Neural cell (in vitro differentiated cells): ENCODE measurements at regions not wholly inside any gene's neighbourhood (a gene's known extent, or its start where the extent isn't known, plus 50 kb on each side); places are given as distances from the start of the nearest gene placed in this dataset.

Source experiments
- H2AFZ ChIP-seq: fragments of 200-600, 300-800 bp; sonication (generic), shearing (Covaris generic); 2 replicates; pipeline ENCODE4 v1.6.0; 2014; ENCODE audit warnings: low read depth, mild to moderate bottlenecking, antibody characterized with exemption, low read length, moderate library complexity
- H3F3A ChIP-seq: fragments of 200-600 bp; shearing (Covaris generic); 2 replicates; pipeline ENCODE4 v1.6.1; 2016; ENCODE audit warnings: mild to moderate bottlenecking, moderate library complexity, mixed read lengths, antibody characterized with exemption, low read length; ENCODE audit not compliant: insufficient read depth, poor library complexity, severe bottlenecking
- H3K27ac ChIP-seq: fragments of 200-600, 300-800 bp; sonication (generic), shearing (Covaris generic); 2 replicates; pipeline ENCODE4 v1.5.1; 2014; ENCODE audit warnings: mild to moderate bottlenecking, low read length, moderate library complexity
- H3K27me3 ChIP-seq: fragments of 300-800, 200-600 bp; sonication (generic), shearing (Covaris generic); 2 replicates; pipeline ENCODE4 v1.6.0; 2014; ENCODE audit warnings: mild to moderate bottlenecking, low read depth, low read length, moderate library complexity; ENCODE audit not compliant: insufficient read depth
- H3K36me3 ChIP-seq: fragments of 300-800, 200-600 bp; sonication (generic), shearing (Covaris generic); 2 replicates; pipeline ENCODE4 v1.5.1; 2014; ENCODE audit warnings: mild to moderate bottlenecking, antibody characterized with exemption, low read length, moderate library complexity; ENCODE audit not compliant: insufficient read depth
- H3K4me2 ChIP-seq: fragments of 300-800, 200-600 bp; sonication (generic), shearing (Covaris generic); 2 replicates; pipeline ENCODE4 v1.6.0; 2014; ENCODE audit warnings: mild to moderate bottlenecking, low read length
- H3K4me3 ChIP-seq: fragments of 300-800, 200-600 bp; sonication (generic), shearing (Covaris generic); 2 replicates; pipeline ENCODE4 v1.5.1; 2014; ENCODE audit warnings: mild to moderate bottlenecking, low read length, moderate library complexity
- H3K79me2 ChIP-seq: fragments of 200-600 bp; shearing (Covaris generic); replicated peaks from 2 replicates; pipeline ENCODE4 v1.6.0; 2014; ENCODE audit warnings: mild to moderate bottlenecking, low read length, moderate library complexity; ENCODE audit not compliant: insufficient read depth
- H3K9ac ChIP-seq: fragments of 300-800, 200-600 bp; sonication (generic), shearing (Covaris generic); 2 replicates; pipeline ENCODE4 v1.6.1; 2016; ENCODE audit warnings: mild to moderate bottlenecking, low read length, mixed read lengths
- H3K9me2 ChIP-seq: fragments of 200-600 bp; shearing (Covaris generic); 2 replicates; pipeline ENCODE4 v1.6.1; 2016; ENCODE audit warnings: mild to moderate bottlenecking, low read length, mixed read lengths; ENCODE audit not compliant: insufficient read depth
- H3K9me3 ChIP-seq: fragments of 200-600, 300-800 bp; sonication (generic), shearing (Covaris generic); 2 replicates; pipeline ENCODE4 v1.6.1; 2016; ENCODE audit warnings: mild to moderate bottlenecking, mixed run types, low read length, moderate library complexity, mixed read lengths
- H4K20me1 ChIP-seq: fragments of 200-600 bp; shearing (Covaris generic); 2 replicates; pipeline ENCODE4 v1.6.1; 2016; ENCODE audit warnings: mild to moderate bottlenecking, mixed run types; ENCODE audit not compliant: insufficient read depth
- EP300 ChIP-seq: fragments of 450-650 bp; conservative IDR thresholded peaks from 2 replicates; pipeline ENCODE4 v1.6.1; 2014; ENCODE audit warnings: antibody characterized with exemption, mild to moderate bottlenecking, moderate library complexity; ENCODE audit not compliant: poor library complexity, severe bottlenecking
- EZH2 ChIP-seq: fragments of 200-600, 300-800 bp; shearing (Covaris generic), sonication (generic); IDR thresholded peaks from 2 replicates; pipeline ENCODE4 v1.6.1; 2014; ENCODE audit warnings: antibody characterized with exemption, low read length, borderline replicate concordance, mild to moderate bottlenecking; ENCODE audit not compliant: insufficient read depth, poor library complexity, severe bottlenecking
- MXI1 ChIP-seq: fragments of 450-650 bp; conservative IDR thresholded peaks from 2 replicates; pipeline ENCODE4 v1.6.1; 2014; ENCODE audit warnings: antibody characterized with exemption, mild to moderate bottlenecking; ENCODE audit not compliant: poor library complexity, severe bottlenecking
- POLR2AphosphoS5 ChIP-seq: IDR thresholded peaks from 2 replicates; pipeline ENCODE4 v1.6.1; 2012
- RAD21 ChIP-seq: fragments of 450-650 bp; conservative IDR thresholded peaks from 2 replicates; pipeline ENCODE4 v1.6.1; 2014; ENCODE audit warnings: antibody characterized with exemption, mild to moderate bottlenecking, moderate library complexity
- SMC3 ChIP-seq: fragments of 450-650 bp; conservative IDR thresholded peaks from 2 replicates; pipeline ENCODE4 v1.6.1; 2014; ENCODE audit warnings: antibody characterized with exemption, mild to moderate bottlenecking, moderate library complexity; ENCODE audit not compliant: poor library complexity
- TAF1 ChIP-seq: IDR thresholded peaks from 2 replicates; pipeline ENCODE4 v1.6.1; 2012; ENCODE audit warnings: low read depth
- TF ChIP-seq, protein P1 (sequence below): IDR thresholded peaks from 2 replicates; pipeline ENCODE4 v1.6.1; 2012; ENCODE audit warnings: borderline replicate concordance
- TF ChIP-seq, protein P2 (sequence below): fragments of 450-650 bp; IDR thresholded peaks from 2 replicates; pipeline ENCODE4 v1.5.1; 2014; ENCODE audit warnings: antibody characterized with exemption, mild to moderate bottlenecking, moderate library complexity; ENCODE audit not compliant: poor library complexity, severe bottlenecking

DNA sequence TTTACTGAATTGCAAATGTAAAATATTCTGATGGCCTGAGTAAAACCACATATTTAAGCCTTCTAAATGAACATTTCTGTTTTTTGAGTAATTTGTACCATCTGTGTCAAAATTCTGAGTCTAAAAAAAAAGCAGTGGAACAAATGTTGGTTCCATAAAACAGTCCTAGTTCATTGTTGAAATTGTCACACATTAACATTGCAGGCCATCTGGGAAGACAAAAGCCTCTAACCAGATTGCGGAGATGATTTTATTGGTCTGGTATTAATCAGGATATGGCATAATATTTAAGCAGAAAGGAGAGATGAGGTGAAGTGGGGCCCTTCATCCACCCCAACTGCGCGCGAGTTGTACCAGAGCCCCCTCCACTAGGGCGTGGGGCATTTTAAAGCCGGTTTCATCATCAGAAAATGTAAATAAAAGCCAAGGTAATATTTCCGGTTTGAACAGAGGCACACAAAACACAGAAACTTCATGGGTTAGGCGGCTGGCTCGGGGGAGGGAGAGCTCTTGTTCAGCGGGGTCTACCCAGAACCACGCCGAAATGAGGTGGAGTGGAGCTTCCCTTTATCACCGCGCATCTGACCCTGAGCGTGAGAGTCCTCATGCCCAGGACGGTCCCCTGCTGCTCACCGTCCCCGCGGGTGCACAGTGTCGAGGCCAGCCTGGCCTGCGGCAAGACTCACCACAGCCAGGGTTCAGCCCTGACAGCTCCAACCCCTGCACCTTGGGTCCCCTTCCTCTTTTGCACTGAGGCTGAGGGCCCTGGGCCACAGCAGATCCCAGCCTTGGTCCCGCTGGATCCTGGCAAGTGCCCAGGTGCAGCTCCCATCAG lies 169.2 kb downstream of the URI1 start:
- no peaks in the 10 kb centered on the region for H3K36me3 ChIP-seq
- no peak overlapping the region for H3K9ac ChIP-seq
- no peaks in the 10 kb centered on the region for H3K9me2 ChIP-seq
- no peak overlapping the region for H3K4me2 ChIP-seq
- H3F3A ChIP-seq, result no peaks in the 10 kb centered on the region
- H3K27me3 ChIP-seq, result no peaks in the 10 kb centered on the region
- H3K27ac ChIP-seq, result no peak overlapping the region
- TF ChIP-seq, protein P1, sequence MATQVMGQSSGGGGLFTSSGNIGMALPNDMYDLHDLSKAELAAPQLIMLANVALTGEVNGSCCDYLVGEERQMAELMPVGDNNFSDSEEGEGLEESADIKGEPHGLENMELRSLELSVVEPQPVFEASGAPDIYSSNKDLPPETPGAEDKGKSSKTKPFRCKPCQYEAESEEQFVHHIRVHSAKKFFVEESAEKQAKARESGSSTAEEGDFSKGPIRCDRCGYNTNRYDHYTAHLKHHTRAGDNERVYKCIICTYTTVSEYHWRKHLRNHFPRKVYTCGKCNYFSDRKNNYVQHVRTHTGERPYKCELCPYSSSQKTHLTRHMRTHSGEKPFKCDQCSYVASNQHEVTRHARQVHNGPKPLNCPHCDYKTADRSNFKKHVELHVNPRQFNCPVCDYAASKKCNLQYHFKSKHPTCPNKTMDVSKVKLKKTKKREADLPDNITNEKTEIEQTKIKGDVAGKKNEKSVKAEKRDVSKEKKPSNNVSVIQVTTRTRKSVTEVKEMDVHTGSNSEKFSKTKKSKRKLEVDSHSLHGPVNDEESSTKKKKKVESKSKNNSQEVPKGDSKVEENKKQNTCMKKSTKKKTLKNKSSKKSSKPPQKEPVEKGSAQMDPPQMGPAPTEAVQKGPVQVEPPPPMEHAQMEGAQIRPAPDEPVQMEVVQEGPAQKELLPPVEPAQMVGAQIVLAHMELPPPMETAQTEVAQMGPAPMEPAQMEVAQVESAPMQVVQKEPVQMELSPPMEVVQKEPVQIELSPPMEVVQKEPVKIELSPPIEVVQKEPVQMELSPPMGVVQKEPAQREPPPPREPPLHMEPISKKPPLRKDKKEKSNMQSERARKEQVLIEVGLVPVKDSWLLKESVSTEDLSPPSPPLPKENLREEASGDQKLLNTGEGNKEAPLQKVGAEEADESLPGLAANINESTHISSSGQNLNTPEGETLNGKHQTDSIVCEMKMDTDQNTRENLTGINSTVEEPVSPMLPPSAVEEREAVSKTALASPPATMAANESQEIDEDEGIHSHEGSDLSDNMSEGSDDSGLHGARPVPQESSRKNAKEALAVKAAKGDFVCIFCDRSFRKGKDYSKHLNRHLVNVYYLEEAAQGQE, result no peak
- TF ChIP-seq TAF1 (no peak), MXI1 (no peak), EP300 (no peak), RAD21 (no peak), SMC3 (no peak), EZH2 (no peak), POLR2AphosphoS5 (no peak)
- TF ChIP-seq, protein P2, sequence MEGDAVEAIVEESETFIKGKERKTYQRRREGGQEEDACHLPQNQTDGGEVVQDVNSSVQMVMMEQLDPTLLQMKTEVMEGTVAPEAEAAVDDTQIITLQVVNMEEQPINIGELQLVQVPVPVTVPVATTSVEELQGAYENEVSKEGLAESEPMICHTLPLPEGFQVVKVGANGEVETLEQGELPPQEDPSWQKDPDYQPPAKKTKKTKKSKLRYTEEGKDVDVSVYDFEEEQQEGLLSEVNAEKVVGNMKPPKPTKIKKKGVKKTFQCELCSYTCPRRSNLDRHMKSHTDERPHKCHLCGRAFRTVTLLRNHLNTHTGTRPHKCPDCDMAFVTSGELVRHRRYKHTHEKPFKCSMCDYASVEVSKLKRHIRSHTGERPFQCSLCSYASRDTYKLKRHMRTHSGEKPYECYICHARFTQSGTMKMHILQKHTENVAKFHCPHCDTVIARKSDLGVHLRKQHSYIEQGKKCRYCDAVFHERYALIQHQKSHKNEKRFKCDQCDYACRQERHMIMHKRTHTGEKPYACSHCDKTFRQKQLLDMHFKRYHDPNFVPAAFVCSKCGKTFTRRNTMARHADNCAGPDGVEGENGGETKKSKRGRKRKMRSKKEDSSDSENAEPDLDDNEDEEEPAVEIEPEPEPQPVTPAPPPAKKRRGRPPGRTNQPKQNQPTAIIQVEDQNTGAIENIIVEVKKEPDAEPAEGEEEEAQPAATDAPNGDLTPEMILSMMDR, result no peak
- H4K20me1 ChIP-seq, result no peaks in the 10 kb centered on the region
- no peaks in the 10 kb centered on the region for H3K79me2 ChIP-seq
- H3K9me3 ChIP-seq, result no peaks in the 10 kb centered on the region
- H2AFZ ChIP-seq, result no peak overlapping the region
- H3K4me3 ChIP-seq, result no peak overlapping the region

DNA sequence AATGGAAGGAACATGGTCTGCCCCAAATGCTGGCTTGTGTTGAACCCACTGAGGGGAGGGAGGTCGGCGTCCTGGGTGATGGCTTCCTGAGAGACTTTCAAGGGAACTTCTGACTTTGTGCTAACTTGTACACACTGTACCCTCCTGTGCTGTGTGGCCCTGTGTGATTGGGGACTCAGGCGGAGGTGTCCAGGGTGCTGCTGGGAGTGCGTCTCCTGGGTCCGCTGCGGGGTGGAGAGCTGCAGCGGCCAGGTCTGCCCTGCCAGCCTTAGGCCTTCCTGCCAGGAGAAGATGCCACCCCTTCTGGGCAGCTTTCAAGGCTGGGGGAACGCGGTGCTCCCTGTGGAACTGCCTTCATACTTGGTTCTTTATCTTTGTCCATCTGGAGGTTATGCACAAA lies 170.1 kb downstream of the URI1 start:
- no peaks in the 10 kb centered on the region for H3K9me3 ChIP-seq
- H3K36me3 ChIP-seq, result no peaks in the 10 kb centered on the region
- no peak overlapping the region for H2AFZ ChIP-seq
- H3K9ac ChIP-seq, result no peak overlapping the region
- no peaks in the 10 kb centered on the region for H3K9me2 ChIP-seq
- no peaks in the 10 kb centered on the region for H3K27me3 ChIP-seq
- H4K20me1 ChIP-seq, result no peaks in the 10 kb centered on the region
- H3K27ac ChIP-seq, result no peak overlapping the region
- H3K4me3 ChIP-seq, result no peak overlapping the region
- no peaks in the 10 kb centered on the region for H3K79me2 ChIP-seq
- H3K4me2 ChIP-seq, result no peak overlapping the region
- H3F3A ChIP-seq, result no peaks in the 10 kb centered on the region
- TF ChIP-seq, protein P1, result no peak
- no peak for TF ChIP-seq EZH2
